PC-9 (cell line): ENCODE measurements at regions not wholly inside any gene's neighbourhood (a gene's known extent, or its start where the extent isn't known, plus 50 kb on each side); places are given as distances from the start of the nearest gene placed in this dataset.

Experiments
- BruUV-seq: library from RNA; stranded (reverse); fragments of 400-500 nt; replicated peaks from 2 replicates; lab custom pipeline; 2021; lab: Mats Ljungman, UMichigan
- CTCF ChIA-PET: fragments of 300-600 bp; sonication (Branson Sonifier 250); formaldehyde crosslinking; loops from one replicate; lab custom pipeline; 2022; ENCODE audit warnings: antibody characterized with exemption; lab: Charles Lee
- POLR2A ChIA-PET: fragments of 300-600 bp; sonication (Branson Sonifier 250); formaldehyde crosslinking; loops from one replicate; lab custom pipeline; 2022; ENCODE audit warnings: antibody characterized with exemption; ENCODE audit not compliant: unreplicated experiment; lab: Charles Lee
- DNase-seq, 2 experiments: peaks; one replicate each; pipeline versions ENCODE4 v3.0.0 to v3.0.0-alpha.2; 2015 to 2022; ENCODE audit warnings: mixed read lengths in 1 of 2
- H2AFZ ChIP-seq: fragments of 200-600 bp; sonication (generic); 2 replicates; pipeline ENCODE4 v1.8.1; 2017; ENCODE audit warnings: antibody characterized with exemption
- H3F3A ChIP-seq: fragments of 200-600 bp; sonication (generic); 2 replicates; pipeline ENCODE4 v1.8.1; 2017; ENCODE audit warnings: antibody characterized with exemption, mild to moderate bottlenecking, low read depth; ENCODE audit not compliant: insufficient read depth
- H3K27ac ChIP-seq: fragments of 200-600 bp; sonication (generic); 2 replicates; pipeline ENCODE4 v1.6.1; 2016; ENCODE audit warnings: mixed run types
- H3K27me3 ChIP-seq: fragments of 200-600 bp; sonication (generic); 2 replicates; pipeline ENCODE4 v1.6.1; 2016; ENCODE audit warnings: low read depth, mixed run types; ENCODE audit not compliant: insufficient read depth
- H3K36me3 ChIP-seq: fragments of 200-600 bp; sonication (generic); 2 replicates; pipeline ENCODE4 v1.6.1; 2016; ENCODE audit warnings: low read depth, mixed run types
- H3K4me1 ChIP-seq: fragments of 200-600 bp; sonication (generic); replicated peaks from 2 replicates; pipeline ENCODE4 v1.6.1; 2016; ENCODE audit warnings: mixed run types; ENCODE audit not compliant: insufficient read depth
- H3K4me2 ChIP-seq: fragments of 200-600 bp; sonication (generic); 2 replicates; pipeline ENCODE4 v1.6.1; 2017; ENCODE audit warnings: mixed run types
- H3K4me3 ChIP-seq: fragments of 200-600 bp; sonication (generic); 2 replicates; pipeline ENCODE4 v1.6.1; 2016; ENCODE audit warnings: mixed run types
- H3K79me2 ChIP-seq: fragments of 200-600 bp; sonication (generic); 2 replicates; pipeline ENCODE4 v1.6.1; 2017; ENCODE audit warnings: low read depth, mixed run types
- H3K9me2 ChIP-seq: fragments of 200-600 bp; sonication (generic); 2 replicates; pipeline ENCODE4 v1.8.1; 2017; ENCODE audit warnings: mild to moderate bottlenecking; ENCODE audit not compliant: insufficient read depth
- H3K9me3 ChIP-seq: fragments of 200-600 bp; sonication (generic); 2 replicates; pipeline ENCODE4 v1.8.1; 2016; ENCODE audit warnings: low read depth; ENCODE audit not compliant: insufficient read depth
- H4K20me1 ChIP-seq: fragments of 200-600 bp; sonication (generic); 2 replicates; pipeline ENCODE4 v1.8.1; 2017; ENCODE audit not compliant: insufficient read depth
- EZH2 ChIP-seq: fragments of 200-600 bp; sonication (generic); IDR thresholded peaks from 2 replicates; pipeline ENCODE4 v1.8.0; 2017; ENCODE audit warnings: antibody characterized with exemption, low read depth
- intact Hi-C: fragments of 100-400 bp; cut with micrococcal nuclease; formaldehyde crosslinking; loops from one replicate; pipeline ENCODE4 v1.10.0; 2022; ENCODE audit not compliant: unreplicated experiment
- TF ChIP-seq, protein P1 (sequence below): fragments of 200-600 bp; sonication (generic); conservative IDR thresholded peaks from 2 replicates; pipeline ENCODE4 v1.6.1; 2017; ENCODE audit warnings: mixed run types, antibody characterized with exemption, mild to moderate bottlenecking, moderate library complexity

GRCh38 chr12:24488906-24489619, 459.8 kb downstream of the BCAT1 start:
- intact Hi-C loops, result no loop called here
- TF ChIP-seq, protein P1, sequence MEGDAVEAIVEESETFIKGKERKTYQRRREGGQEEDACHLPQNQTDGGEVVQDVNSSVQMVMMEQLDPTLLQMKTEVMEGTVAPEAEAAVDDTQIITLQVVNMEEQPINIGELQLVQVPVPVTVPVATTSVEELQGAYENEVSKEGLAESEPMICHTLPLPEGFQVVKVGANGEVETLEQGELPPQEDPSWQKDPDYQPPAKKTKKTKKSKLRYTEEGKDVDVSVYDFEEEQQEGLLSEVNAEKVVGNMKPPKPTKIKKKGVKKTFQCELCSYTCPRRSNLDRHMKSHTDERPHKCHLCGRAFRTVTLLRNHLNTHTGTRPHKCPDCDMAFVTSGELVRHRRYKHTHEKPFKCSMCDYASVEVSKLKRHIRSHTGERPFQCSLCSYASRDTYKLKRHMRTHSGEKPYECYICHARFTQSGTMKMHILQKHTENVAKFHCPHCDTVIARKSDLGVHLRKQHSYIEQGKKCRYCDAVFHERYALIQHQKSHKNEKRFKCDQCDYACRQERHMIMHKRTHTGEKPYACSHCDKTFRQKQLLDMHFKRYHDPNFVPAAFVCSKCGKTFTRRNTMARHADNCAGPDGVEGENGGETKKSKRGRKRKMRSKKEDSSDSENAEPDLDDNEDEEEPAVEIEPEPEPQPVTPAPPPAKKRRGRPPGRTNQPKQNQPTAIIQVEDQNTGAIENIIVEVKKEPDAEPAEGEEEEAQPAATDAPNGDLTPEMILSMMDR, result no peak
- no peak for TF ChIP-seq EZH2
- no peaks in the 10 kb centered on the region for H3K36me3 ChIP-seq
- H3K9me2 ChIP-seq, result no peaks in the 10 kb centered on the region; the same call in 1 of the 2 replicates
- no peak overlapping the region for H3K4me3 ChIP-seq
- CTCF ChIA-PET, result no interaction called here
- peaks cover 6% of the 10 kb centered on the region; the same call in 1 of the 2 replicates for H3K27me3 ChIP-seq
- H3K79me2 ChIP-seq, result no peaks in the 10 kb centered on the region
- H2AFZ ChIP-seq, result no peak overlapping the region
- POLR2A ChIA-PET, result no interaction called here
- H3K4me1 ChIP-seq, result no peaks in the 10 kb centered on the region
- H4K20me1 ChIP-seq, result no peaks in the 10 kb centered on the region
- no peak for DNase-seq
- H3K27ac ChIP-seq, result no peak overlapping the region
- no peak overlapping the region for H3K4me2 ChIP-seq
- H3K9me3 ChIP-seq, result no peaks in the 10 kb centered on the region
- no TSS peak for BruUV-seq
- no peaks in the 10 kb centered on the region for H3F3A ChIP-seq

- ChIA-PET CTCF (no interaction called here), POLR2A (no interaction called here)
- no TSS peak for BruUV-seq
- H2AFZ ChIP-seq, result no peak overlapping the region
- no peak overlapping the region for H3K4me2 ChIP-seq
- H3K27ac ChIP-seq, result no peak overlapping the region
- no peak overlapping the region for H3K4me3 ChIP-seq
- H3K27me3 ChIP-seq, result peaks cover 11% of the 10 kb centered on the region; the same call in 1 of the 2 replicates
- H4K20me1 ChIP-seq, result no peaks in the 10 kb centered on the region
- H3K79me2 ChIP-seq, result no peaks in the 10 kb centered on the region
- no peaks in the 10 kb centered on the region for H3K9me3 ChIP-seq
- TF ChIP-seq, protein P1, result no peak
- no peak for TF ChIP-seq EZH2
- no peaks in the 10 kb centered on the region for H3F3A ChIP-seq
- no peaks in the 10 kb centered on the region; the same call in none of the 2 replicates for H3K9me2 ChIP-seq
- DNase-seq, result no peak
- intact Hi-C loops, result no loop called here
- H3K4me1 ChIP-seq, result no peaks in the 10 kb centered on the region
- H3K36me3 ChIP-seq, result no peaks in the 10 kb centered on the region
Observed at GRCh38 chr12:24488091-24488596, 460.8 kb downstream of the BCAT1 start.

DNA sequence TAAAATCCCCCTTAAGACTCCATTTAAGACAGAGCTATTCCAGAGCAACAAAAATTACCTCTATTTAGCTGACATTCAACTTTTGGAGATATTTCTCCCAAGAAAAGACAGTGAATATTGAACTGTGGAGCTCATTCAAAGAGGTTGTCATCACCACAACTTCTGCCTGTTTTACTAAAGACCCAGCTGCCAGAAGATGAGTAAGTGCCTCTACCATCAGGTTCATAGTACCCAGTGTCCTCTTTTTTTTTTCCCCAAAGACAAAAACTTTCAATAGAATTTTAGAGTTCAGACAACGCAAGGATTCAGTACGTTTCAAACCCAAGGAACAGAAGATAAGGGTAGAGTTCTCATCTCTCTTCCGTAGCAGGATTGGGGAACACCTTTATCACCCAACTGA, 461.3 kb downstream of the BCAT1 start:
- TF ChIP-seq EZH2, result no peak
- TF ChIP-seq, protein P1, result no peak
- POLR2A ChIA-PET, result no interaction called here
- no peaks in the 10 kb centered on the region for H4K20me1 ChIP-seq
- H3K27me3 ChIP-seq, result peaks cover 11% of the 10 kb centered on the region; the same call in 1 of the 2 replicates
- DNase-seq, result no peak
- no peak overlapping the region for H3K4me2 ChIP-seq
- no peaks in the 10 kb centered on the region for H3K36me3 ChIP-seq
- H3K9me2 ChIP-seq, result no peaks in the 10 kb centered on the region; the same call in none of the 2 replicates
- CTCF ChIA-PET, result no interaction called here
- H3K79me2 ChIP-seq, result no peaks in the 10 kb centered on the region
- H2AFZ ChIP-seq, result no peak overlapping the region
- no peaks in the 10 kb centered on the region for H3K4me1 ChIP-seq
- no peak overlapping the region for H3K27ac ChIP-seq
- H3K4me3 ChIP-seq, result no peak overlapping the region
- intact Hi-C loops, result no loop called here
- no TSS peak for BruUV-seq
- no peaks in the 10 kb centered on the region for H3F3A ChIP-seq
- no peaks in the 10 kb centered on the region for H3K9me3 ChIP-seq
